Fibroblast of lung (primary cell): ENCODE measurements at regions not wholly inside any gene's neighbourhood (a gene's known extent, or its start where the extent isn't known, plus 50 kb on each side); places are given as distances from the start of the nearest gene placed in this dataset.

Experiments
- CTCF ChIP-seq, 2 donors: IDR thresholded peaks in 1 of 2; conservative IDR thresholded peaks in 1 of 2; 1 replicate in 1 of 2; 2 replicates in 1 of 2; pipeline ENCODE4 v1.5.1; 2011 to 2012; ENCODE audit warnings: low read length in 2 of 2, control low read depth in 1 of 2, inconsistent platforms in 1 of 2, low read depth in 1 of 2, mild to moderate bottlenecking in 1 of 2
- EZH2 ChIP-seq: IDR thresholded peaks from 2 replicates; pipeline ENCODE4 v1.5.1; 2012; ENCODE audit warnings: low read length, control low read depth, mild to moderate bottlenecking; ENCODE audit errors: missing control alignments

GRCh38 chr6:112781241-112781640 lies 434.1 kb downstream of the RFPL4B start:
- TF ChIP-seq CTCF (conservative IDR thresholded peaks at IDR 0.05 in 1 of 2, IDR thresholded peaks at IDR 0.05 in 1 of 2; ENCODE audit: low read depth in 1 of 2, low read length in 2 of 2) (no peak), EZH2 (no peak)
